ENCODE measurements at regions not wholly inside any gene's neighbourhood (a gene's known extent, or its start where the extent isn't known, plus 50 kb on each side); places are given as distances from the start of the nearest gene placed in this dataset.

DNA sequence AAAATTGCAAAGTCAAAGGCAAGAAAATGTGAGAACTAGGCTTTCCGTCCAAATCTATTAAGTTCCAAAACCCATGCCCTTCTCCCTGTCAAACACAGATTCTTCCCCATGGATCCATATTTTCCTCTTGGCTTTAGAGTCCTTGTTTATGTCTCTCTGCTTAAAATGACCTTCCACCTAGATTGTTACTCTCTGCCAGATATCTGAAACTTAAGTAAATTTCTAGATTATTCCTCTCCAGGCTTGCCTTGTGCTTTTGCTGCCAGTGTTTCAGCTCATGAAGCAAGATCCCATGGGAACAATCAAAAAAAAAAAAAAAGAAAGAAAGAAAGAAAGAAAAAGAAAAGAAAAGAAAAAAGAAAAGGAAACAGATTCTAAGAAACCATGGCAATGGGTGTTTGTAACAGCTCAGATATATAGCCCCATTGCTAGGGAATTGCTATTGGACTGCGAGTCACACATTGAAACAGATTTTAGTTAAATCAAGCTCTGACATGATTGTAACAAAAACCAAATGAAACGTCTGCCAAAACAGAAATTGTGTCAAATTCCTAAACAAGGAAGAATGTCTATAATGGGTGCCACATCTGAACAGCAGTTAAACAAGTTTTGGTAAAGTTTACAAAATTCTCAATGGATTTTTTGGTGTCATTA lies 660.7 kb upstream of the CNTNAP5 start:
- TF ChIP-seq, protein P1, sequence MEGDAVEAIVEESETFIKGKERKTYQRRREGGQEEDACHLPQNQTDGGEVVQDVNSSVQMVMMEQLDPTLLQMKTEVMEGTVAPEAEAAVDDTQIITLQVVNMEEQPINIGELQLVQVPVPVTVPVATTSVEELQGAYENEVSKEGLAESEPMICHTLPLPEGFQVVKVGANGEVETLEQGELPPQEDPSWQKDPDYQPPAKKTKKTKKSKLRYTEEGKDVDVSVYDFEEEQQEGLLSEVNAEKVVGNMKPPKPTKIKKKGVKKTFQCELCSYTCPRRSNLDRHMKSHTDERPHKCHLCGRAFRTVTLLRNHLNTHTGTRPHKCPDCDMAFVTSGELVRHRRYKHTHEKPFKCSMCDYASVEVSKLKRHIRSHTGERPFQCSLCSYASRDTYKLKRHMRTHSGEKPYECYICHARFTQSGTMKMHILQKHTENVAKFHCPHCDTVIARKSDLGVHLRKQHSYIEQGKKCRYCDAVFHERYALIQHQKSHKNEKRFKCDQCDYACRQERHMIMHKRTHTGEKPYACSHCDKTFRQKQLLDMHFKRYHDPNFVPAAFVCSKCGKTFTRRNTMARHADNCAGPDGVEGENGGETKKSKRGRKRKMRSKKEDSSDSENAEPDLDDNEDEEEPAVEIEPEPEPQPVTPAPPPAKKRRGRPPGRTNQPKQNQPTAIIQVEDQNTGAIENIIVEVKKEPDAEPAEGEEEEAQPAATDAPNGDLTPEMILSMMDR (IDR thresholded peaks at IDR 0.05) = no peak
- TF ChIP-seq TCF7L2 (IDR thresholded peaks at IDR 0.05; ENCODE audit: low read depth, low read length) = no peak
- no peak for TF ChIP-seq POLR2AphosphoS5 (IDR thresholded peaks at IDR 0.05; ENCODE audit: low read depth, low read length)
- TF ChIP-seq, protein P2, sequence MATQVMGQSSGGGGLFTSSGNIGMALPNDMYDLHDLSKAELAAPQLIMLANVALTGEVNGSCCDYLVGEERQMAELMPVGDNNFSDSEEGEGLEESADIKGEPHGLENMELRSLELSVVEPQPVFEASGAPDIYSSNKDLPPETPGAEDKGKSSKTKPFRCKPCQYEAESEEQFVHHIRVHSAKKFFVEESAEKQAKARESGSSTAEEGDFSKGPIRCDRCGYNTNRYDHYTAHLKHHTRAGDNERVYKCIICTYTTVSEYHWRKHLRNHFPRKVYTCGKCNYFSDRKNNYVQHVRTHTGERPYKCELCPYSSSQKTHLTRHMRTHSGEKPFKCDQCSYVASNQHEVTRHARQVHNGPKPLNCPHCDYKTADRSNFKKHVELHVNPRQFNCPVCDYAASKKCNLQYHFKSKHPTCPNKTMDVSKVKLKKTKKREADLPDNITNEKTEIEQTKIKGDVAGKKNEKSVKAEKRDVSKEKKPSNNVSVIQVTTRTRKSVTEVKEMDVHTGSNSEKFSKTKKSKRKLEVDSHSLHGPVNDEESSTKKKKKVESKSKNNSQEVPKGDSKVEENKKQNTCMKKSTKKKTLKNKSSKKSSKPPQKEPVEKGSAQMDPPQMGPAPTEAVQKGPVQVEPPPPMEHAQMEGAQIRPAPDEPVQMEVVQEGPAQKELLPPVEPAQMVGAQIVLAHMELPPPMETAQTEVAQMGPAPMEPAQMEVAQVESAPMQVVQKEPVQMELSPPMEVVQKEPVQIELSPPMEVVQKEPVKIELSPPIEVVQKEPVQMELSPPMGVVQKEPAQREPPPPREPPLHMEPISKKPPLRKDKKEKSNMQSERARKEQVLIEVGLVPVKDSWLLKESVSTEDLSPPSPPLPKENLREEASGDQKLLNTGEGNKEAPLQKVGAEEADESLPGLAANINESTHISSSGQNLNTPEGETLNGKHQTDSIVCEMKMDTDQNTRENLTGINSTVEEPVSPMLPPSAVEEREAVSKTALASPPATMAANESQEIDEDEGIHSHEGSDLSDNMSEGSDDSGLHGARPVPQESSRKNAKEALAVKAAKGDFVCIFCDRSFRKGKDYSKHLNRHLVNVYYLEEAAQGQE (IDR thresholded peaks at IDR 0.05; ENCODE audit: insufficient read depth in 1 of 2, low read depth in 2 of 2, low read length in 1 of 2) = no peak
- no peak for TF ChIP-seq SIN3A (IDR thresholded peaks at IDR 0.05; ENCODE audit: borderline replicate concordance, insufficient read depth, low read depth, low read length)

All from Panc1 (cell line).